ENCODE measurements at regions not wholly inside any gene's neighbourhood (a gene's known extent, or its start where the extent isn't known, plus 50 kb on each side); places are given as distances from the start of the nearest gene placed in this dataset.

- H2AFZ ChIP-seq (ENCODE audit: low read length) = no peak overlapping the region
- H3K4me2 ChIP-seq (ENCODE audit: low read length) = no peak overlapping the region
- no peaks in the 10 kb centered on the region for H3K27me3 ChIP-seq (ENCODE audit: insufficient read depth, low read length)
- H3F3A ChIP-seq (ENCODE audit: insufficient read depth, low read length) = no peaks in the 10 kb centered on the region
- H3K4me3 ChIP-seq (ENCODE audit: low read depth, low read length, poor library complexity, severe bottlenecking) = no peak overlapping the region
- no peaks in the 10 kb centered on the region for H3K36me3 ChIP-seq (ENCODE audit: insufficient read depth, low read length)
- H3K27ac ChIP-seq (ENCODE audit: low read depth, low read length, poor library complexity, severe bottlenecking) = no peak overlapping the region
- no peaks in the 10 kb centered on the region for H3K9me3 ChIP-seq (ENCODE audit: low read length)
- no peak for TF ChIP-seq EZH2 (IDR thresholded peaks at IDR 0.05; ENCODE audit: borderline replicate concordance, low read length)
- no peak for TF ChIP-seq CTCF (IDR thresholded peaks at IDR 0.05; ENCODE audit: low read length)
- no peaks in the 10 kb centered on the region for H3K9me2 ChIP-seq (ENCODE audit: low read depth, low read length)
- H3K4me1 ChIP-seq (ENCODE audit: insufficient read depth, low read length, severe bottlenecking) = no peaks in the 10 kb centered on the region
- no peaks in the 10 kb centered on the region for H3K79me2 ChIP-seq (ENCODE audit: insufficient read depth, low read length)
- no peaks in the 10 kb centered on the region for H4K20me1 ChIP-seq (ENCODE audit: insufficient read depth, low read length)
- no peak overlapping the region for H3K9ac ChIP-seq (ENCODE audit: low read length)
Observed at GRCh38 chr6:137743493-137743892, 123.6 kb upstream of the TNFAIP3 start.

- H3K4me3 ChIP-seq (ENCODE audit: low read depth, low read length, poor library complexity, severe bottlenecking) = no peak overlapping the region
- no peaks in the 10 kb centered on the region for H3K9me2 ChIP-seq (ENCODE audit: low read depth, low read length)
- H3K4me2 ChIP-seq (ENCODE audit: low read length) = no peak overlapping the region
- no peaks in the 10 kb centered on the region for H3K36me3 ChIP-seq (ENCODE audit: insufficient read depth, low read length)
- no peaks in the 10 kb centered on the region for H3K4me1 ChIP-seq (ENCODE audit: insufficient read depth, low read length, severe bottlenecking)
- no peak overlapping the region for H3K27ac ChIP-seq (ENCODE audit: low read depth, low read length, poor library complexity, severe bottlenecking)
- TF ChIP-seq EZH2 (IDR thresholded peaks at IDR 0.05; ENCODE audit: borderline replicate concordance, low read length) (no peak), CTCF (IDR thresholded peaks at IDR 0.05; ENCODE audit: low read length) (no peak)
- no peak overlapping the region for H3K9ac ChIP-seq (ENCODE audit: low read length)
- no peaks in the 10 kb centered on the region for H3K27me3 ChIP-seq (ENCODE audit: insufficient read depth, low read length)
- no peak overlapping the region for H2AFZ ChIP-seq (ENCODE audit: low read length)
- no peaks in the 10 kb centered on the region for H3K9me3 ChIP-seq (ENCODE audit: low read length)
- no peaks in the 10 kb centered on the region for H3F3A ChIP-seq (ENCODE audit: insufficient read depth, low read length)
- H4K20me1 ChIP-seq (ENCODE audit: insufficient read depth, low read length) = no peaks in the 10 kb centered on the region
- H3K79me2 ChIP-seq (ENCODE audit: insufficient read depth, low read length) = no peaks in the 10 kb centered on the region
Observed at GRCh38 chr6:137744877-137745276, 122.2 kb upstream of the TNFAIP3 start.

- Histone ChIP-seq H2AFZ (ENCODE audit: low read length) (no peak overlapping the region), H3K9me3 (ENCODE audit: low read length) (no peaks in the 10 kb centered on the region), H3K4me3 (ENCODE audit: low read depth, low read length, poor library complexity, severe bottlenecking) (no peak overlapping the region), H3K27ac (ENCODE audit: low read depth, low read length, poor library complexity, severe bottlenecking) (no peak overlapping the region), H4K20me1 (ENCODE audit: insufficient read depth, low read length) (no peaks in the 10 kb centered on the region), H3K27me3 (ENCODE audit: insufficient read depth, low read length) (no peaks in the 10 kb centered on the region), H3K4me1 (ENCODE audit: insufficient read depth, low read length, severe bottlenecking) (no peaks in the 10 kb centered on the region), H3K79me2 (ENCODE audit: insufficient read depth, low read length) (no peaks in the 10 kb centered on the region), H3K4me2 (ENCODE audit: low read length) (no peak overlapping the region), H3F3A (ENCODE audit: insufficient read depth, low read length) (no peaks in the 10 kb centered on the region), H3K36me3 (ENCODE audit: insufficient read depth, low read length) (no peaks in the 10 kb centered on the region), H3K9me2 (ENCODE audit: low read depth, low read length) (no peaks in the 10 kb centered on the region), H3K9ac (ENCODE audit: low read length) (no peak overlapping the region)
- TF ChIP-seq EZH2 (IDR thresholded peaks at IDR 0.05; ENCODE audit: borderline replicate concordance, low read length) (no peak), CTCF (IDR thresholded peaks at IDR 0.05; ENCODE audit: low read length) (no peak)
Observed at GRCh38 chr6:137745321-137745720, 121.7 kb upstream of the TNFAIP3 start.

Data from OCI-LY1 (cell line).